ENCODE measurements at regions not wholly inside any gene's neighbourhood (a gene's known extent, or its start where the extent isn't known, plus 50 kb on each side); places are given as distances from the start of the nearest gene placed in this dataset.

DNA sequence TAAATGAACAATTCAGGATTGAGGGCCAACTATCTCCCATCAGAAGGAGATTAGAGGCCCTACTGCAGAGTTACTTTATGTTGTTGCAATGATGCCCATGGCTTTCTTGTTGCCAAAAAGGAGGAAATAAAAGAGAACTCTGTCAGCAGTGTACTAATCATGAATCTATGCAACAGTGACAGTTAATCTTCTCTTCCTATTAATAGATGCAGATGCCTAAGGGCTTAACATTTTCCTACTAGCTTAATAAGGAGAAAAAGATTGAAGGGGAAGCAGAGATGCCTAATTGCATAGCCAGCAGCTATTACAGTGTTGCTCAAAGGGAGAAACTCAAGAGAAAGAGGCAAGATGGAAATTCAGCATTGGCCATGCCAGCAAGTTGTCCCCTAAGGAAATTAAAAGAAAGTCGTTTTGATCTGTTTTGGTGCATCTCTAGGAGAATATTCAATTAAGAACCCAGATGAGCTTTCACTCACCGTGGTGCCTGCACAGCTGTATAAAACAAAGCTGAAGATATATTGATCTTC lies 107.1 kb upstream of the KCNJ3 start:
- Histone ChIP-seq H3K36me3 (ENCODE audit: control insufficient read depth in 2 of 2, insufficient read depth in 2 of 2, low read length in 1 of 2) (no peaks in the 10 kb centered on the region), H3K4me1 (ENCODE audit: control insufficient read depth in 2 of 2, insufficient read depth in 2 of 2, low read length in 2 of 2) (no peaks in the 10 kb centered on the region), H3K27ac (ENCODE audit: low read depth in 1 of 2, low read length in 1 of 2) (no peak overlapping the region), H3K9me3 (ENCODE audit: control insufficient read depth in 2 of 2, insufficient read depth in 1 of 2, low read length in 1 of 2) (no peaks in the 10 kb centered on the region), H3K27me3 (ENCODE audit: control insufficient read depth in 2 of 2, insufficient read depth in 1 of 2, low read length in 1 of 2) (no peaks in the 10 kb centered on the region), H3K4me3 (ENCODE audit: low read length in 2 of 2) (no peak overlapping the region)
- DNase-seq (ENCODE audit: low read depth in 6 of 9, low spot score in 9 of 9), result no peak
- WGBS, result 77% methylated on average over 2 of the region's 2 CpGs

DNA sequence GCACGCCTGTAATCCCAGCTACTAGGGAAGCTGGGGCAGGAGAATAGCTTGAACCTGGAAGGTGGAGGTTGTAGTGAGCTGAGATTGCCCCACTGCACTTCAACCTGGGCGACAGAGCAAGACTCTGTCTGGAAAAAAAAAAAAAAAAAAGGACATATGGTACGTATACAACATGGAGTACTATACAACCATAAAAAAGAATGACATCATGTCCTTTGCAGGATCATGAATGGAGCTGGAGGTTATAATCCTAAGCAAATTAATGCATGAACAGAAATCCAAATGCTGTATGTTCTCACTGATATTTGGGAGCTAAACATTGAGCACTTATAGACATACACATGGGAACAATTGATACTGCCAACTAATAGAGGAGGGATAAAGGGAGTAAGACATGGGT lies 99.3 kb upstream of the KCNJ3 start:
- DNase-seq (ENCODE audit: low read depth in 6 of 9, low spot score in 9 of 9), result no peak
- H3K4me1 ChIP-seq (ENCODE audit: control insufficient read depth in 2 of 2, insufficient read depth in 2 of 2, low read length in 2 of 2), result no peaks in the 10 kb centered on the region
- H3K27ac ChIP-seq (ENCODE audit: low read depth in 1 of 2, low read length in 1 of 2), result no peak overlapping the region
- H3K4me3 ChIP-seq (ENCODE audit: low read length in 2 of 2), result no peak overlapping the region
- H3K9me3 ChIP-seq (ENCODE audit: control insufficient read depth in 2 of 2, insufficient read depth in 1 of 2, low read length in 1 of 2), result no peaks in the 10 kb centered on the region
- WGBS, result 90% methylated on average over 3 of the region's 3 CpGs
- H3K27me3 ChIP-seq (ENCODE audit: control insufficient read depth in 2 of 2, insufficient read depth in 1 of 2, low read length in 1 of 2), result no peaks in the 10 kb centered on the region
- no peaks in the 10 kb centered on the region for H3K36me3 ChIP-seq (ENCODE audit: control insufficient read depth in 2 of 2, insufficient read depth in 2 of 2, low read length in 1 of 2)

DNA sequence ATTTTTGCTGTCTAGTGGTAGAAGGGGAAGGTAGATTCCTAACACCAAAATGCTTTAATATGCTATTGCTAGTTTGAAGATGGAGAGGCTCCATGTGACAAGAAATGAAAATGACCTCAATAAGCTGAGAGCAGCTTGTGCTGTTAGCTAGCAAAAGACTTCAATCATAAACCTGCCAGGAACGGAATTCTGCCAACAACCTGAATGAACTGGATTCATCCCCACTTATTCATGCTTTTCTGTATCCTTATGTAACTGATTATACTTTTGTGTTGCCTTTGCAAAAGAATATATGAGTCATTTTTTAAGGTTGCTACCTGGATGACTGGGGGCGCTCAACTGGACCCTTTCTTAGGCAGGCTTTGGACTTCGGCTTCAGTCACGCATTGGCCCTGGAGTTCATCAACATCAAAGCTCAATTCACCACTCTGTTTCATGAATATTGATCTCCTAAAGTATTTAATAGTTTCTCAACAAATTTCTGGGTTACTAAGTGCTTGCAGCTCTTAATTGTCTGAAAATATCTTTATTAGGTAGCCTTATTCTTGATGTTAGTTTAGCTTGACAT lies 97.5 kb upstream of the KCNJ3 start:
- no peak for DNase-seq (ENCODE audit: low read depth in 6 of 9, low spot score in 9 of 9)
- 94% methylated on average over 4 of the region's 4 CpGs for WGBS
- H3K4me1 ChIP-seq (ENCODE audit: control insufficient read depth in 2 of 2, insufficient read depth in 2 of 2, low read length in 2 of 2), result no peaks in the 10 kb centered on the region
- no peaks in the 10 kb centered on the region for H3K36me3 ChIP-seq (ENCODE audit: control insufficient read depth in 2 of 2, insufficient read depth in 2 of 2, low read length in 1 of 2)
- H3K4me3 ChIP-seq (ENCODE audit: low read length in 2 of 2), result no peak overlapping the region
- H3K27me3 ChIP-seq (ENCODE audit: control insufficient read depth in 2 of 2, insufficient read depth in 1 of 2, low read length in 1 of 2), result no peaks in the 10 kb centered on the region
- no peaks in the 10 kb centered on the region for H3K9me3 ChIP-seq (ENCODE audit: control insufficient read depth in 2 of 2, insufficient read depth in 1 of 2, low read length in 1 of 2)
- H3K27ac ChIP-seq (ENCODE audit: low read depth in 1 of 2, low read length in 1 of 2), result no peak overlapping the region

DNA sequence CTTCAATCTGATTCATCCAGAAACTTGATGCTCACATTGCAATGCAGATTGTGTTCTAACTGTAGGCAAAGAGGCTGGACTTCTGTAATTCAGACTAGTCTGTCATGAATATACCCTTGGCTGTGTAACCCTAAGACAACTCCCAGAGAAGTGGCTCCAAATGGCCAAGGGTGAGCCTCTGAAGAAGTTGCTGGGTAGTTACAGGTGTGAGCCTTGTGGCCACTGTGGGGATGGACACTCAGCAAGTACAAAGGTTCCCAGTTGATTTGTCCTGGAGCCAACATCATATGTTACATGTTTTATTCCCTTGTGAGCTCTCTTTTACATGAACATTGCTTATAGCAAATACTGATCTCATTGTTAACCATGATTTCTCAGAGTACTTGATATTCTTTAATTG lies 94.8 kb upstream of the KCNJ3 start:
- no peaks in the 10 kb centered on the region for H3K4me1 ChIP-seq (ENCODE audit: control insufficient read depth in 2 of 2, insufficient read depth in 2 of 2, low read length in 2 of 2)
- DNase-seq (ENCODE audit: low read depth in 6 of 9, low spot score in 9 of 9), result no peak
- H3K9me3 ChIP-seq (ENCODE audit: control insufficient read depth in 2 of 2, insufficient read depth in 1 of 2, low read length in 1 of 2), result no peaks in the 10 kb centered on the region
- no peak overlapping the region for H3K4me3 ChIP-seq (ENCODE audit: low read length in 2 of 2)
- no peaks in the 10 kb centered on the region for H3K36me3 ChIP-seq (ENCODE audit: control insufficient read depth in 2 of 2, insufficient read depth in 2 of 2, low read length in 1 of 2)
- H3K27ac ChIP-seq (ENCODE audit: low read depth in 1 of 2, low read length in 1 of 2), result no peak overlapping the region
- no peaks in the 10 kb centered on the region for H3K27me3 ChIP-seq (ENCODE audit: control insufficient read depth in 2 of 2, insufficient read depth in 1 of 2, low read length in 1 of 2)

- Histone ChIP-seq H3K4me1 (ENCODE audit: control insufficient read depth in 2 of 2, insufficient read depth in 2 of 2, low read length in 2 of 2) (no peaks in the 10 kb centered on the region), H3K36me3 (ENCODE audit: control insufficient read depth in 2 of 2, insufficient read depth in 2 of 2, low read length in 1 of 2) (no peaks in the 10 kb centered on the region), H3K4me3 (ENCODE audit: low read length in 2 of 2) (no peak overlapping the region), H3K27me3 (ENCODE audit: control insufficient read depth in 2 of 2, insufficient read depth in 1 of 2, low read length in 1 of 2) (no peaks in the 10 kb centered on the region), H3K9me3 (ENCODE audit: control insufficient read depth in 2 of 2, insufficient read depth in 1 of 2, low read length in 1 of 2) (no peaks in the 10 kb centered on the region), H3K27ac (ENCODE audit: low read depth in 1 of 2, low read length in 1 of 2) (no peak overlapping the region)
- DNase-seq (ENCODE audit: low read depth in 6 of 9, low spot score in 9 of 9), result no peak
Measured at GRCh38 chr2:154608438-154608837, 90.1 kb upstream of the KCNJ3 start.

GRCh38 chr2:154614906-154615305 lies 83.6 kb upstream of the KCNJ3 start:
- Histone ChIP-seq H3K4me1 (ENCODE audit: control insufficient read depth in 2 of 2, insufficient read depth in 2 of 2, low read length in 2 of 2) (no peaks in the 10 kb centered on the region), H3K9me3 (ENCODE audit: control insufficient read depth in 2 of 2, insufficient read depth in 1 of 2, low read length in 1 of 2) (no peaks in the 10 kb centered on the region), H3K27me3 (ENCODE audit: control insufficient read depth in 2 of 2, insufficient read depth in 1 of 2, low read length in 1 of 2) (no peaks in the 10 kb centered on the region), H3K27ac (ENCODE audit: low read depth in 1 of 2, low read length in 1 of 2) (no peak overlapping the region), H3K4me3 (ENCODE audit: low read length in 2 of 2) (no peak overlapping the region), H3K36me3 (ENCODE audit: control insufficient read depth in 2 of 2, insufficient read depth in 2 of 2, low read length in 1 of 2) (no peaks in the 10 kb centered on the region)
- no peak for DNase-seq (ENCODE audit: low read depth in 6 of 9, low spot score in 9 of 9)

- no peaks in the 10 kb centered on the region for H3K27me3 ChIP-seq (ENCODE audit: control insufficient read depth in 2 of 2, insufficient read depth in 1 of 2, low read length in 1 of 2)
- no peak overlapping the region for H3K27ac ChIP-seq (ENCODE audit: low read depth in 1 of 2, low read length in 1 of 2)
- H3K9me3 ChIP-seq (ENCODE audit: control insufficient read depth in 2 of 2, insufficient read depth in 1 of 2, low read length in 1 of 2), result no peaks in the 10 kb centered on the region
- no peak for DNase-seq (ENCODE audit: low read depth in 6 of 9, low spot score in 9 of 9)
- H3K4me3 ChIP-seq (ENCODE audit: low read length in 2 of 2), result no peak overlapping the region
- no peaks in the 10 kb centered on the region for H3K4me1 ChIP-seq (ENCODE audit: control insufficient read depth in 2 of 2, insufficient read depth in 2 of 2, low read length in 2 of 2)
- WGBS, result 94% methylated on average over 15 of the region's 15 CpGs
- H3K36me3 ChIP-seq (ENCODE audit: control insufficient read depth in 2 of 2, insufficient read depth in 2 of 2, low read length in 1 of 2), result no peaks in the 10 kb centered on the region
Measured at GRCh38 chr2:154616659-154617058, 81.8 kb upstream of the KCNJ3 start.

DNA sequence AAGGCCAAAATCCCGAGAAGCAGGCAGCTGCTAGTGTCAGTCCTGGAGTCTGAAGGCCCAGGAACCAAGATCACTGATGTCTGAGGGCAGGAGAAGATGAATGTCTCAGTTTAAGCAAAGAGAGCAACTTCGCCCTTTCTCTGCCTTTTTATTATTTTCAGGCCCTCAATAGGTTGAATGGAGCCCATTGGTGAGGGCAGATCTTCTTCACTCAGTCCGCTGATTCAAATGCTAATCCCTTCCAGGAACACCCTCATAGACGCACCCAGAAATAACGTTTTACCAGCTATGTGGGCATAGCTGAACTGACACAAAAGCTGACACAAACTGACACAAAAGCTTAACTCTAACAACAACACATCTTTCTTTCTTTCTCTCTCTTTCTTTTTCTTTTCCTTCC lies 78.0 kb upstream of the KCNJ3 start:
- Histone ChIP-seq H3K27ac (ENCODE audit: low read depth in 1 of 2, low read length in 1 of 2) (no peak overlapping the region), H3K4me3 (ENCODE audit: low read length in 2 of 2) (no peak overlapping the region), H3K36me3 (ENCODE audit: control insufficient read depth in 2 of 2, insufficient read depth in 2 of 2, low read length in 1 of 2) (no peaks in the 10 kb centered on the region), H3K27me3 (ENCODE audit: control insufficient read depth in 2 of 2, insufficient read depth in 1 of 2, low read length in 1 of 2) (no peaks in the 10 kb centered on the region), H3K4me1 (ENCODE audit: control insufficient read depth in 2 of 2, insufficient read depth in 2 of 2, low read length in 2 of 2) (no peaks in the 10 kb centered on the region), H3K9me3 (ENCODE audit: control insufficient read depth in 2 of 2, insufficient read depth in 1 of 2, low read length in 1 of 2) (no peaks in the 10 kb centered on the region)
- WGBS, result 79% methylated on average over 5 of the region's 5 CpGs
- no peak for DNase-seq (ENCODE audit: low read depth in 6 of 9, low spot score in 9 of 9)

DNA sequence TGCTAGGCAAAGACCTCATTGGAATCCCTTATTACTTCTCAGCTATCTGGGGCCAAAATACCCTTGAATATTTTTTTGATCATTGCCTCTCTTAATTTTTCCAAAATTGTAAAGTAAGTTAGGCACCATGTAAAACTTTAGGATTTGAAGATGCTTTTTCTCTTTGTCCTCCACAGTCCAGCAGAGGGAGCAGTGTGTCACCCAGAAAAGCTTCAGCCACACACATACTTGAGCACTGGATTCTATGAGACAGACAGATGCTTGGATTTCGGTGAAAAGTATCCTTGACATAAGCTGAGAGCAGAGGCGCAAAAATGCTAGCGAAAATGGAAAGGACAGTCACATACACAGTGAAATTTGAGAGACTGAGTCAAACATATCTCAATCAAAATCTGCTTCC lies 74.7 kb upstream of the KCNJ3 start:
- Histone ChIP-seq H3K27me3 (ENCODE audit: control insufficient read depth in 2 of 2, insufficient read depth in 1 of 2, low read length in 1 of 2) (no peaks in the 10 kb centered on the region), H3K4me1 (ENCODE audit: control insufficient read depth in 2 of 2, insufficient read depth in 2 of 2, low read length in 2 of 2) (no peaks in the 10 kb centered on the region), H3K27ac (ENCODE audit: low read depth in 1 of 2, low read length in 1 of 2) (no peak overlapping the region), H3K4me3 (ENCODE audit: low read length in 2 of 2) (no peak overlapping the region), H3K9me3 (ENCODE audit: control insufficient read depth in 2 of 2, insufficient read depth in 1 of 2, low read length in 1 of 2) (no peaks in the 10 kb centered on the region), H3K36me3 (ENCODE audit: control insufficient read depth in 2 of 2, insufficient read depth in 2 of 2, low read length in 1 of 2) (no peaks in the 10 kb centered on the region)
- WGBS, result 72% methylated on average over 3 of the region's 3 CpGs
- DNase-seq (ENCODE audit: low read depth in 6 of 9, low spot score in 9 of 9), result peak in 3 of 9 donors; percentile 2 to 21 (median 15)

GRCh38 chr2:154637456-154637855 lies 61.0 kb upstream of the KCNJ3 start:
- H3K9me3 ChIP-seq (ENCODE audit: control insufficient read depth in 2 of 2, insufficient read depth in 1 of 2, low read length in 1 of 2), result no peaks in the 10 kb centered on the region
- H3K27me3 ChIP-seq (ENCODE audit: control insufficient read depth in 2 of 2, insufficient read depth in 1 of 2, low read length in 1 of 2), result no peaks in the 10 kb centered on the region
- H3K36me3 ChIP-seq (ENCODE audit: control insufficient read depth in 2 of 2, insufficient read depth in 2 of 2, low read length in 1 of 2), result no peaks in the 10 kb centered on the region
- DNase-seq (ENCODE audit: low read depth in 6 of 9, low spot score in 9 of 9), result no peak
- H3K4me1 ChIP-seq (ENCODE audit: control insufficient read depth in 2 of 2, insufficient read depth in 2 of 2, low read length in 2 of 2), result no peaks in the 10 kb centered on the region
- no peak overlapping the region for H3K27ac ChIP-seq (ENCODE audit: low read depth in 1 of 2, low read length in 1 of 2)
- H3K4me3 ChIP-seq (ENCODE audit: low read length in 2 of 2), result no peak overlapping the region
